GM13977 (cell line): ENCODE measurements at regions not wholly inside any gene's neighbourhood (a gene's known extent, or its start where the extent isn't known, plus 50 kb on each side); places are given as distances from the start of the nearest gene placed in this dataset.

Experiments
- DNase-seq: peaks from one replicate; pipeline ENCODE4 v3.0.0; 2012; ENCODE audit warnings: low spot score
- in situ Hi-C: fragments of 300-500 bp; cut with MboI; formaldehyde crosslinking; loops from one replicate; pipeline ENCODE4 v1.12.0; 2022; ENCODE audit warnings: low sequenced_read_pairs, low pct_unique_long_range_greater_than_20kb, mixed read lengths, inconsistent platforms; ENCODE audit not compliant: unreplicated experiment
- TF ChIP-seq, protein P1 (sequence below): IDR thresholded peaks from 2 replicates; pipeline ENCODE4 v1.5.1; 2012; ENCODE audit warnings: mild to moderate bottlenecking, control low read depth; ENCODE audit not compliant: insufficient read depth; ENCODE audit errors: extremely low read depth, missing control alignments

DNA sequence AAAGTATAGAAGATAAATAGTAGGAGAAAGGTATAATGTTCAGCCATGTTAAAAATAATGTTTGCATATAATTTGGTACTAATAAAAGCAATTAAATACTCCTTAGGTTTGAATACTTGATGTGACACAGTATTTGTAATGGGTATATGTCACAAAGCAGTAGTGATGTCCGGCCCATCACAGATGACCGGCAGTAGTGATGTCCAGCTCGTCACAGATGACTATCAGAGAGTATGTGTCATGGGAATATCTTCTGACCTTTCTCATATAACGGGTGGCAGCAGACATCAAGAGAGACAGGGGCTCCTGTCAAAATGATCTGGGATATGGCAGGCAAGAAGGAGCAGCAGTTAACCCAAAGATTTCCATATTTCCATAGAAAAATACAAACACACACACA is 477.4 kb upstream of the KLF6 start:
- no peak for DNase-seq
- in situ Hi-C loops, result no loop called here
- TF ChIP-seq, protein P1, sequence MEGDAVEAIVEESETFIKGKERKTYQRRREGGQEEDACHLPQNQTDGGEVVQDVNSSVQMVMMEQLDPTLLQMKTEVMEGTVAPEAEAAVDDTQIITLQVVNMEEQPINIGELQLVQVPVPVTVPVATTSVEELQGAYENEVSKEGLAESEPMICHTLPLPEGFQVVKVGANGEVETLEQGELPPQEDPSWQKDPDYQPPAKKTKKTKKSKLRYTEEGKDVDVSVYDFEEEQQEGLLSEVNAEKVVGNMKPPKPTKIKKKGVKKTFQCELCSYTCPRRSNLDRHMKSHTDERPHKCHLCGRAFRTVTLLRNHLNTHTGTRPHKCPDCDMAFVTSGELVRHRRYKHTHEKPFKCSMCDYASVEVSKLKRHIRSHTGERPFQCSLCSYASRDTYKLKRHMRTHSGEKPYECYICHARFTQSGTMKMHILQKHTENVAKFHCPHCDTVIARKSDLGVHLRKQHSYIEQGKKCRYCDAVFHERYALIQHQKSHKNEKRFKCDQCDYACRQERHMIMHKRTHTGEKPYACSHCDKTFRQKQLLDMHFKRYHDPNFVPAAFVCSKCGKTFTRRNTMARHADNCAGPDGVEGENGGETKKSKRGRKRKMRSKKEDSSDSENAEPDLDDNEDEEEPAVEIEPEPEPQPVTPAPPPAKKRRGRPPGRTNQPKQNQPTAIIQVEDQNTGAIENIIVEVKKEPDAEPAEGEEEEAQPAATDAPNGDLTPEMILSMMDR, result no peak

DNA sequence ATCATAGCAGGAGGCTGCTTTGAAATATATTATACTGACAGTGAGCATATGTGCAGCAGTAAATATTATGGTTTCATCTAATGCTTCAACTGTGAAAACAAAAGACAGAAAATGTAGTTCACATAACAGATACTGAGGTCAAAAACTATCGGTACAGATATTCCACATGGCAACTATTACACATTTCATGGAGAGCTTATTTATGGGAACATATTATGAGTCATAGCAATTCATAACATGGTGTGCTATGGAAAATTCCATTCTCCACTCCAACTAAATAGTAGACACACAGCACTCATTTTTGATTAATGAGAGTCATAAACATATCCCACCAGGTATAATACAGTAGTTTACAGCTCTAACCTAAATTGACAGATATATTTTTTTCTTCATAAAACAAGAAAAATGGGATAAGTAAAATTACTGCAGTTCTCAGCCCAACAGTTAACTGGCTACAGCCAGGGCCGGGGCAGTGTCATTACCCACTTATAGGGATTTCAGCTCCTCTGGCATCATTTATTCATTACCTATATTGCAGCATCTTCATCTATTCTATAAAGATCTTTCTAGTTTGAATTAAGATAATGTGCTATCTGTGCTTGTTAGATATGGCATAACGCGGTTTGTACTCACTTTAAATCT is 475.6 kb upstream of the KLF6 start:
- in situ Hi-C loops, result no loop called here
- no peak for DNase-seq
- TF ChIP-seq, protein P1, result no peak

DNA sequence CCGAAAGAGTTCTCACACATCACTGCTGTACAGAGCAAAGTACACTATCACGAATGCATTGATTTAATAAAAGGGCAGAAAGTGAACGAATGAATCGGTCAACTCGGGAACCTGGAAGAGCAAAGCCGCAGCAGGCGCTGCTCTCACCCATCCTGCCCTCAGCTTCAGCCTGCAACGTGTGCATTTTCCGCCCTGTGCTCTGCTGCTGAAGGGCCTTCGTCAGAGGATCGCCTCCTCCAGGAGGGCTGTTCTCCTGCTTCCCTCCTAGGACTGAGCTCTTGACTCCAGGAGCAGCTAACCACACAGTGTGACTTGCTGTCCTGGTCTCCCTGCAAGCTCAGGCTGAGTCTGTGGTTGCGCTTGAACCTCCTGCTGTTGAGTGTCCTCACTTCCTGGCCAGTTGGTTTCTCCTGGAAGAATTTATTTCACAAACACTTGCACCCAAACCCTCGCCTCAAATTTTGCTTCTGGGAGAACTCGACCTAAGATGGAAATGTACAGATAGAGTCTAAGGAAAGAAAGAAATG is 473.0 kb upstream of the KLF6 start:
- in situ Hi-C loops, result no loop called here
- DNase-seq, result no peak
- TF ChIP-seq, protein P1, result no peak

DNA sequence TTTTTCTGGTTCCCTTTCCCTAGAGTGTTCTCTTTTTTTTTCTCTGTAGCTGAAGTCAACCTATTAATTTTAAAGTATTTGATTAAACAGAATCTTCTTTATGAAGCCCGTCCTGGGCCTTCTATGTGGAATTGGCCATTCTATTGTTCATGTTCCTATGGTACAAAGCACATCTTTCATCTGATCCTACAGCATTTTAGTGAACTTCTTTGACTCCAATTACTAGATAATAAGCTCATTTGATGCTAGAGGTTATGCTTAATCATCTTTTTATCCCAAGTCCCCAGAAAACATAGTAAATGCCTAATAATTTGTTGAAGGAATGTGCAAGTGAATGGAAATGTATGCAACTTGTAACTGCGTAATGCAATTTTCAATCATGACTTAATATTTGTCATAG is 472.0 kb upstream of the KLF6 start:
- TF ChIP-seq, protein P1, result no peak
- in situ Hi-C loops, result no loop called here
- DNase-seq, result no peak

GRCh38 chr10:4255751-4256150 is 470.7 kb upstream of the KLF6 start:
- in situ Hi-C loops, result no loop called here
- TF ChIP-seq, protein P1, result no peak
- DNase-seq, result no peak

- in situ Hi-C loops, result no loop called here
- TF ChIP-seq, protein P1, result no peak
- DNase-seq, result no peak
Measured at GRCh38 chr10:4254101-4254994, 469.3 kb upstream of the KLF6 start.
